Endothelial cell (in vitro differentiated cells): ENCODE measurements at regions not wholly inside any gene's neighbourhood (a gene's known extent, or its start where the extent isn't known, plus 50 kb on each side); places are given as distances from the start of the nearest gene placed in this dataset.

Experiments used
- DNase-seq: peaks from one replicate; pipeline ENCODE4 v3.0.0; 2021; ENCODE audit warnings: low spot score
- H3K27ac Mint-ChIP-seq: one replicate; pipeline ENCODE4 v1.8.0; 2021; ENCODE audit warnings: mixed read lengths, inconsistent platforms; ENCODE audit not compliant: unreplicated experiment
- H3K27me3 Mint-ChIP-seq: one replicate; pipeline ENCODE4 v1.8.0; 2021; ENCODE audit warnings: mild to moderate bottlenecking, moderate library complexity, mixed read lengths, inconsistent platforms; ENCODE audit not compliant: unreplicated experiment
- H3K36me3 Mint-ChIP-seq: one replicate; pipeline ENCODE4 v1.8.0; 2021; ENCODE audit warnings: mild to moderate bottlenecking, low read depth, mixed read lengths, inconsistent platforms; ENCODE audit not compliant: unreplicated experiment
- H3K4me1 Mint-ChIP-seq: one replicate; pipeline ENCODE4 v1.8.0; 2021; ENCODE audit warnings: mild to moderate bottlenecking, mixed read lengths, inconsistent platforms; ENCODE audit not compliant: unreplicated experiment
- H3K4me3 Mint-ChIP-seq: one replicate; pipeline ENCODE4 v1.8.0; 2021; ENCODE audit warnings: mild to moderate bottlenecking, mixed read lengths, inconsistent platforms; ENCODE audit not compliant: unreplicated experiment
- H3K9me3 Mint-ChIP-seq: one replicate; pipeline ENCODE4 v1.8.0; 2021; ENCODE audit warnings: mixed read lengths, inconsistent platforms; ENCODE audit not compliant: unreplicated experiment
- CTCF ChIP-seq: fragments of 200-600 bp; sonication (generic); IDR thresholded peaks from one replicate; pipeline ENCODE4 v1.5.0; 2021; ENCODE audit warnings: antibody characterized with exemption; ENCODE audit not compliant: unreplicated experiment

DNA sequence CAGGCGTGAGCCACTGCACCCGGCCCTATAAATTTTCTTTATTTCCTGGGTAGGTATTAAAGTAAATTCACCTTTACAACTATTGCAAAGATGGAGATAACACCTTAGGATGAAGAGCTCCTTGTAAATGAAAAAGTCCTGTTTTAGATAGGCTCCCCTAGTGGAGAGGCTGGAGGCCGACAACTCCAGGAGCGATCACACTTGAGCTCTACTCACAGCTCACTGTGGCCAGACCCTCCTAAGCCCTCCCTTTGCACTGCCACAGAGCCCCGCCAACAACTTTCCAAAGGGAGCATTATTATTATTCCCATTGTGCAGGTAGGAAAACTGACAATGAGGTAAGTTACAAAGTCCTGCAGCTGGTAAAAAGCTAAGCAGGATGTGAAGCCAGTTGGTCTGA lies 139.1 kb upstream of the ERCC6L2 start:
- peak; percentile 20 for DNase-seq
- no peak overlapping the region for H3K27ac Mint-ChIP-seq
- peaks cover 5% of the 10 kb centered on the region for H3K27me3 Mint-ChIP-seq
- peak; percentile 66 for TF ChIP-seq CTCF
- no peaks in the 10 kb centered on the region for H3K36me3 Mint-ChIP-seq
- H3K9me3 Mint-ChIP-seq = no peaks in the 10 kb centered on the region
- H3K4me3 Mint-ChIP-seq = no peak overlapping the region
- H3K4me1 Mint-ChIP-seq = no peaks in the 10 kb centered on the region

DNA sequence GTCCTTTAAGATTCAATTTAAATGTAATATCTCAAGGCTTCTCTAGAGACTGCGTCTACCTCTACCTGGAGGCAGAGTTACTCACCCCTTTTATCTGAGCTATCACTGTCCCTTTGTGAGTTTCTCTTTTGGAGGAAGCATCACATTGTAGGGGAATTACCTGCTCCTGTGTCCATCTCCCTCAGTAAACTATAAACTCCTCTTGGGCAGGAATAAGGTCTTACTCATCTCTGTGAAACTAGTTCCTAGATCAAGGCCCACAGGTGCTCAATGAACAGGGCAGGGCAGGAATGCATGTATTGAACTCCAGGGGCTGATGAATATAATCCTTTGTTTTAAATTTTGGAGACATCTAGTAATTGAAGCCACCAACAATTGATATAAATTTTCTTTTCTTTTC lies 139.8 kb upstream of the ERCC6L2 start:
- Mint-ChIP-seq H3K27ac (no peak overlapping the region), H3K27me3 (peaks cover 5% of the 10 kb centered on the region)
- no peak for TF ChIP-seq CTCF

GRCh38 chr9:95733741-95734666 lies 141.5 kb upstream of the ERCC6L2 start:
- Mint-ChIP-seq H3K27ac (no peak overlapping the region), H3K9me3 (no peaks in the 10 kb centered on the region), H3K36me3 (no peaks in the 10 kb centered on the region), H3K4me1 (no peaks in the 10 kb centered on the region), H3K27me3 (peaks cover 5% of the 10 kb centered on the region), H3K4me3 (no peak overlapping the region)
- no peak for TF ChIP-seq CTCF
- no peak for DNase-seq

More for the DNA sequence above, 139.8 kb upstream of the ERCC6L2 start:
- no peak for DNase-seq
- H3K4me3 Mint-ChIP-seq = no peak overlapping the region
- H3K36me3 Mint-ChIP-seq = no peaks in the 10 kb centered on the region
- no peaks in the 10 kb centered on the region for H3K9me3 Mint-ChIP-seq
- no peaks in the 10 kb centered on the region for H3K4me1 Mint-ChIP-seq

DNA sequence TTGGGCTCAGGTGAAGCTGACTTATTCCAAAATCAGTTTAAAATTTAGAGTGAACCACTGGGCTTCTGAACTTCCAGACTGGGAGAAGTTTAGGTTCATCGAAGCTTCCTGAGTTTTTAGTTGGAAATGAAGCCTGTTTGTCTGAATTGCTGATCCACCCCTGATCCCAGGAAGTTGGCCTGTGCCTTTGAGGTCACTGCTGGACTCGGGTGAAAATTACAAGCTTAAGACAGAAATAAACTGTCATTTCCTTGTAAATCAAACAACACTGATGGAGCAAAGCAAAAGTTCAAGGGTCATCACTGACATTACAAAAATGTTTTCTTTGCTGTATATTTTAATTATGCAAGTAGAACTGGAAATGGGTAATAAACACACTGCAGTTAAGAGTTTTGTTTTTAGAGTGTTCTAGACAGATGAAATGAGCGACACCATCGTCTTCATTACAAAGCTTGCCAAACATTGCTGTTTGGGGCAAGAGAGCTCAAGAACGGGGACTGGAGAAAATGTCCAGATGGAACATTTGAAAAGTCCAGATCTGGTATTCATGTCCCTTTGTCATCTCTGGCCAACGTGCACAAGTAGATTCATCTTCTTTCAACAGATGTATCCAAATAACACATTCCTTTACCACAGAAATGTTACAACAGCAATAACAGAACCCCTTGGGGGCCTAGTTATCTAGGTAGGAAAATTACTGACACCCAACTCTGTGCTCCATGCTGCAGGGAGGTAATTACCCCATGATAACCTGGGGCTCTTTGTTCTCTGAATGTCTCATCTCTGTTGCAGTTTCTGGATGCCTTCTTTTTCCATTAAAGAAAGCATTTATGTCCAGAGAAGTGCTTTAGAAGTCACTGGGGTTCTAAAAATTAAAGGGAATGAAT lies 142.4 kb upstream of the ERCC6L2 start:
- Mint-ChIP-seq H3K36me3 (peaks cover 3% of the 10 kb centered on the region), H3K4me1 (no peaks in the 10 kb centered on the region), H3K4me3 (no peak overlapping the region), H3K9me3 (no peaks in the 10 kb centered on the region), H3K27ac (no peak overlapping the region), H3K27me3 (peaks cover 5% of the 10 kb centered on the region)
- no peak for TF ChIP-seq CTCF
- DNase-seq = no peak
